BE2C (cell line): ENCODE measurements at regions not wholly inside any gene's neighbourhood (a gene's known extent, or its start where the extent isn't known, plus 50 kb on each side); places are given as distances from the start of the nearest gene placed in this dataset.

Experiments
- DNase-seq: peaks from one replicate; pipeline ENCODE4 v3.0.0-alpha.2; 2020
- H3K27me3 ChIP-seq: fragments of 250-450 bp; sonication (Bioruptor Pico); 2 replicates; pipeline ENCODE4 v1.5.1; 2020; ENCODE audit warnings: mild to moderate bottlenecking
- H3K36me3 ChIP-seq: fragments of 250-450 bp; sonication (Bioruptor Pico); 2 replicates; pipeline ENCODE4 v1.5.1; 2020; ENCODE audit warnings: mild to moderate bottlenecking
- H3K4me1 ChIP-seq: fragments of 250-450 bp; sonication (Bioruptor Pico); 2 replicates; pipeline ENCODE4 v1.5.1; 2020
- H3K4me3 ChIP-seq: 2 replicates; pipeline ENCODE4 v1.5.1; 2011; ENCODE audit warnings: low read depth, low read length
- H3K9me3 ChIP-seq: fragments of 250-450 bp; sonication (Bioruptor Pico); 2 replicates; pipeline ENCODE4 v1.5.1; 2020
- TF ChIP-seq, protein P1 (sequence below): IDR thresholded peaks from 2 replicates; pipeline ENCODE4 v1.5.1; 2012; ENCODE audit warnings: mild to moderate bottlenecking, low read depth, low read length

DNA sequence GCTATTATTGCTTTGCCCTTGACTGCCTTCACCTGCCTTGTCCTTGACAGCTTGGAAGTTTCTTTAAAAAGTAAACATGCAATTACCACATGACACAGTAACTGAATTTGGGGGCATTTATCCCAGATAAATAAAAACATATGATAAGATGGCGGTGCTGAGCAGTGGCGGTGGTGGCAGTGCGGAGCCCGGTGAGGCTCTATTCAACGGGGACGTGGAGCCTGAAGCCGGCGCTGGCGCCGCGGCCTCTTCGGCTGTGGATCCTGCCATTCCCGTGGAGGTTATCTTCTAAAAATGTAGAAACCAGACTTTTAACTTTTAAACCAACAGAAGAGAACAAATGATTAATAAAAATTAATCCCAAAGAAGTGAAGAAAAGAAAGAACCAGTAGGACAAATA, 59.7 kb upstream of the ZDHHC15 start:
- DNase-seq, result no peak
- TF ChIP-seq, protein P1, sequence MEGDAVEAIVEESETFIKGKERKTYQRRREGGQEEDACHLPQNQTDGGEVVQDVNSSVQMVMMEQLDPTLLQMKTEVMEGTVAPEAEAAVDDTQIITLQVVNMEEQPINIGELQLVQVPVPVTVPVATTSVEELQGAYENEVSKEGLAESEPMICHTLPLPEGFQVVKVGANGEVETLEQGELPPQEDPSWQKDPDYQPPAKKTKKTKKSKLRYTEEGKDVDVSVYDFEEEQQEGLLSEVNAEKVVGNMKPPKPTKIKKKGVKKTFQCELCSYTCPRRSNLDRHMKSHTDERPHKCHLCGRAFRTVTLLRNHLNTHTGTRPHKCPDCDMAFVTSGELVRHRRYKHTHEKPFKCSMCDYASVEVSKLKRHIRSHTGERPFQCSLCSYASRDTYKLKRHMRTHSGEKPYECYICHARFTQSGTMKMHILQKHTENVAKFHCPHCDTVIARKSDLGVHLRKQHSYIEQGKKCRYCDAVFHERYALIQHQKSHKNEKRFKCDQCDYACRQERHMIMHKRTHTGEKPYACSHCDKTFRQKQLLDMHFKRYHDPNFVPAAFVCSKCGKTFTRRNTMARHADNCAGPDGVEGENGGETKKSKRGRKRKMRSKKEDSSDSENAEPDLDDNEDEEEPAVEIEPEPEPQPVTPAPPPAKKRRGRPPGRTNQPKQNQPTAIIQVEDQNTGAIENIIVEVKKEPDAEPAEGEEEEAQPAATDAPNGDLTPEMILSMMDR, result no peak
- H3K36me3 ChIP-seq, result no peaks in the 10 kb centered on the region
- H3K9me3 ChIP-seq, result no peaks in the 10 kb centered on the region
- H3K27me3 ChIP-seq, result no peaks in the 10 kb centered on the region
- H3K4me1 ChIP-seq, result no peaks in the 10 kb centered on the region
- H3K4me3 ChIP-seq, result no peak overlapping the region
